HG03457 (cell line): ENCODE measurements at regions not wholly inside any gene's neighbourhood (a gene's known extent, or its start where the extent isn't known, plus 50 kb on each side); places are given as distances from the start of the nearest gene placed in this dataset.
A peak's percentile ranks its signal among the peaks of the same experiment; 100 is the strongest.
"Not testable (repeated sequence)": the region's sequence is repeated elsewhere in the genome, so short reads cannot be mapped to it uniquely, and the experiment has no call there.

ENCODE experiments used
- ATAC-seq: cut with Tn5 transposase; IDR thresholded peaks from one replicate; pipeline ENCODE4 v1.9.1; 2021; ENCODE audit warnings: moderate number of reproducible peaks; ENCODE audit not compliant: unreplicated experiment

GRCh38 chr7:85806321-85806720, 619.5 kb upstream of the SEMA3D start:
- ATAC-seq: no peak

GRCh38 chr7:85805656-85806055, 618.8 kb upstream of the SEMA3D start:
- ATAC-seq: no peak

DNA sequence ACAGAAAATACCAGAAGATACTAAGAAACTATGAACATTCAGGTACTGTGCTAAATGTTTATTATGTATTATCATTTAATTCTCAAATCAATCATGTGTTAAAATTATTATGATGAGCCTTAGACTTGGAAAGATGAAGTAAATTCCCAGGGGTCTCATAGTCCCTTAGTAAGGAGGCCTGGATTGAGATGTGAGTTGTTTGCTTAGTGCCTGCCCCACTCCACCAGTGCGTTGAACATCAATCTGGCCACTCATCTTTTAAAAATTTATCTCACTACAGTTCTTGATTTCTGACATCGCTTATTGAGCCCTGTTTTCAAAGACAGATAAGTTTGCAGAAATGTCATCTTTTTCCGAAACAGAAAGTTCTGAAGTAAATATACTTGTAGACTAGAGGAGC, 618.4 kb upstream of the SEMA3D start:
- ATAC-seq: no peak

DNA sequence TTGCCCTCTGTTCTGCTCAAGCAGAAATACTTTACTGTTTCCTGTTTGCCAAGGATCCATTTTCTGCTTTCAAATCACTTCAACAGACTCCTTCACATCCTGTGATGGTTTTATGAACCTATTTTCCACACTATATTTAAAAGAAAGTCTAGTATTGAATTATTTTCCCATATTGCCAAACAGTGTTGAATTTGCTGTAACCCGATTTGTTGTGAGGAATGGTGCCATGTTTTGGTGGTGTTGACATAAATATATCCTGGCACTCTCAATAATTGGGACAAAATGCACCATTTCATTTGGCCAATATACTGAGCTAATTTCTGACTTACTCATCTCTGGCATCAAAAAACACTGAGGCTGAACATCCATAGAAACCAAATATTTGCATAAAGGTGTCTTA, 615.4 kb upstream of the SEMA3D start:
- no peak for ATAC-seq

DNA sequence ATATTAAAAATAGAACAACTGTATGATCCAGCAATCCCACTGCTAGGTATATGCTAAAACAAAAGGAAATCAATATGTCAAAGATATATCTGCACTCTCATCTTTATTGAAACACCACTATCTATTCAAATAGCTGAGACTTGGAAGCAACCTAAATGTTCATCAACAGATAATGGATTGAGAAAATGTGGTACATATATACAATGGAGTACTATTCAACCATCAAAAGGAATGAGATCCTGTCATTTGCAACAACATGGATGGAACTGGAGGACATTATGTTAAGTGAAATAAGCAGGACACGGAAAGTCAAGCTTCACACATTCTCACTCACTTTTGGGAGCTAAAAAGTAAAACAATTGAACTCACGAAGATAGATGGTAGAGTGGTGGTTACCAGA, 610.1 kb upstream of the SEMA3D start:
- ATAC-seq: no peak

DNA sequence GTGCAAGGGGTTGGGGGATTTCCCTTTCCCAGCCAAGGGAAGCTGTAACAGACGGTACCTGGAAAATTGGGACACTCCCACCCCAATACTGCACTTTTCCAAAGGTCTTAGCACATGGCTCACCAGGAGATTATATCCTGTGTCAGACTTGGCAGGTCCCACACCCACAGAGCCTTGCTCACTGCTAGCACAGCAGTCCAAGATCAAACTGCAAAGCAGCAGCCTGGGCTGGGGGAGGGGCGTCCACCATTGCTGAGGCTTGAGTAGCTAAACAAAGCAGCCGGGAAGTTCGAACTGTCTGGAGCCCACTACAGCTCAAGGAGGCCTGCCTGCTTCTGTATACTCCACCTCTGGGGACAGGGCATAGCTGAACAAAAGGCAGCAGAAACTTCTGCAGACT, 604.2 kb upstream of the SEMA3D start:
- not testable (repeated sequence) for ATAC-seq

GRCh38 chr7:85781606-85782005, 594.8 kb upstream of the SEMA3D start:
- ATAC-seq: no peak

GRCh38 chr7:85776691-85777345, 590.0 kb upstream of the SEMA3D start:
- no peak for ATAC-seq

GRCh38 chr7:85775431-85775830, 588.6 kb upstream of the SEMA3D start:
- ATAC-seq: no peak

DNA sequence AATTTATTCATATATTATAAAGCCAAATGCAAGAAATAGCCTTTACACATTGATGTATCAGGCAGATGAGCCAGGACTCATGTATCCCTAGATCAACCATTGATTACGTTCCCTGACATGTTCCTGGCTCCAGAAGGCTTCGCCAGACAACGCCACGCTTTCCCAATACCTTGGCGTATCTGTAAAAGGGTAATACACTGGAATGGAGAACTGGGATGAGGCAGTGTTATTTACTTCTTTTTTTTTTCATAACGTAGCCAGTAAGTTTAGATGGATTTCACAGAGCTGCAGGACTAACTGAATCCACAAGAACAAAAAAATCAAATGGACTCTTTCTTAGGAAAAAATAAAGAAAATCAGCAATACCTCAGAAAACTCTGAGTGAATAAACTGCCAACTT, 588.1 kb upstream of the SEMA3D start:
- ATAC-seq: no peak

- ATAC-seq: no peak
Observed at GRCh38 chr7:85773116-85773728, 586.4 kb upstream of the SEMA3D start.

DNA sequence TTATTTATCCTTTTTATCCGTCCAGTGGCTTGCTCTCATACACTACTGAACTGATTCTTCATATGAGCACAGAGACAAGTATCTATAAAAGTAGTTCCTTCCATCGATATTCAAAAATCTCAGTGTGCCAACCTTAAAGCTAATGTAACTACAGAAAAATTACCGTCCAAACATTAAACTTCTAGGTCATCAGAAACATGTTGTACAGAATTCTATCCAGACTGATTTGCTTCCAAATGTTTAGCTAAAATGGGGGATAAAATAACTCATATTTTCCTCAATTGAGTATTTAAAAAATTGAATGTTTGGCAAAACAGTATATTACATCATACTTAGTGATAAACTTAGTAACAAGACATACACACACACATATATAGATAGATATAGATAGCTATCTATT, 584.7 kb upstream of the SEMA3D start:
- no peak for ATAC-seq

- ATAC-seq: no peak
Observed at GRCh38 chr7:85770332-85770731, 583.5 kb upstream of the SEMA3D start.

DNA sequence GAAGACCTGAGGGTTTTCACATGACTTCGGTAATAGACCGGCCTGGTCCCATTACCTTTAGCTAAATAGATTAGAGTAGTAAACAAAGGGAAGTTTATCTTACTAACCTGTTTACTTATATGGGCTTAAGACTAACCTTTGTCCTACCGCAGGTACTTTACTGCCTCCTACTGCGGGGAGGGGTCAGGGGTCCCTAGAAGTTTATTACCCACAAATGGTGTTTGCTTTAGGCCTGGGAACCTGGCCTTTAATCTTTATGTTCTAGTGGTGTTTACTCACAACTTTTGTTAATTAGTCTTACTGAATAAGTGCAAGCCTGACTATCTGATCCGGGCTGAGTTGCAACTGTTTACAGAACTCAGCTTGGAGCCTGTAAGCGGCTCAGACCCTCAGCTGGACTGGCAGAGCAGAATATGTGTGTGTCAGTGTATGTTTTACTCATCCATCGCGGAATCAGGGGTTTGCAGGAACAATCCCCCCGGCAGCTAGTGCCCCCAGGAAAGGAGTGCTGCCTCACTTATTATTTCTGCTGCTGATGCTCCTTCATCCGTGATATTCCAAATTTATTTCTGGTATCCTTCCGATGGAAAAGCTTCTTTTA, 578.9 kb upstream of the SEMA3D start:
- no peak for ATAC-seq

DNA sequence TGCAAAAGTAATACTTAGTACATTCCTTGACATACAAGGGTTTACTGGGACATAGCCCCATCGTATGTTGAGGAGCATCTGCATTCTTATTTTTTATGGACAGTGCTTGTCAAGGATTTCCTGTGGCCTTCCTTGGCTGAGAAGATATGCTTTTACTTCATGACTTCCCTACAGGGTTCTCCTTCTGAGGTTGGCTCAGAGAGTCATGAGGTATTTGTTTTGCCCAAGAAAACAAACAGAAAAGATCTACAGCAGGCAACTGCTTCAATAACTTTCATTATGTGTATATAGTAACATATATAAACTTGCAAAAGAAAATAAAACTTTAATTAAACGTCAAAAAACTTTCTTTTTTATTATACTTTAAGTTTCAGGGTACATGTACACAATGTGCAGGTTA, 577.2 kb upstream of the SEMA3D start:
- ATAC-seq: no peak

DNA sequence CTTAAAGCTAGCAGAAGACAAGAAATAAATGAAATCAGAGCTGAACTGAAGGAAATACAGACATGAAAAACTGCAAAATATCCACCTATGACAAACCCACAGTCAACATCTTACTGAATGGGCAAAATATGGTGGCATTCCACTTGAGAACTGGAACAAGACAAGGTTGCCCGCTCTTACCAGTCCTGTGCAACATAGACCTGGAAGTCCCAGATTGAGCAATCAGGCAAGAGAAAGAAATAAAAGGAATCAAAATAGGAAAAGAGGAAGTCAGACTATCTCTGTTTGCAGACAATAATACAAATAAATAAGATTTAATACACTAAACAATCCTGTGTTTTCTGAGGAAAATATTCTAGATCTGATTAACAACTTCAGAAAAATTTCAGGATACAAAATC, 570.5 kb upstream of the SEMA3D start:
- ATAC-seq: no peak

DNA sequence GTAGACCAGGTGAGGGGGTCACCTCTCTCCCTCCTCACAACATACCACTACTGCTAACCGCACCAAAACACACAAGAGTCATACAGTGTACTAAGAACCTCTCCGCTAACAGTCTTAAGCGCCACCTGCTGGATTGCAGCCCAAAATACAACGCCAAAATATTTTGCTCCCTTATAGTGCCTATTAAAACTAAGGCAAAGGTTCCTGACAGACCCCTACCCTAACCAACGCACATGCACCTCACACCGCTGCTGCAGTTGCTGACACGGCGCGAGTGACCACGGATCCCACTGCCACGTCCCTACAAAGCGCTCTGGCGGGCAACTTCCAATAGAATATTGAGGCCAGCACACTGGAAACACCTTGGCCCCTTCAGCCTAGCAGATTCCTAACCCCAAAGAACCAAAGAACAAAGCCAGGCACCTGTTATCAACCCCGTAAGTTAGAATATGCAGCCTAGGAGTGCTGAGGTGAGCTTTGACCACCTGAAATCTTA, 563.6 kb upstream of the SEMA3D start:
- peak; percentile 95 for ATAC-seq

- ATAC-seq: no peak
Observed at GRCh38 chr7:85749696-85750453, 563.0 kb upstream of the SEMA3D start.

DNA sequence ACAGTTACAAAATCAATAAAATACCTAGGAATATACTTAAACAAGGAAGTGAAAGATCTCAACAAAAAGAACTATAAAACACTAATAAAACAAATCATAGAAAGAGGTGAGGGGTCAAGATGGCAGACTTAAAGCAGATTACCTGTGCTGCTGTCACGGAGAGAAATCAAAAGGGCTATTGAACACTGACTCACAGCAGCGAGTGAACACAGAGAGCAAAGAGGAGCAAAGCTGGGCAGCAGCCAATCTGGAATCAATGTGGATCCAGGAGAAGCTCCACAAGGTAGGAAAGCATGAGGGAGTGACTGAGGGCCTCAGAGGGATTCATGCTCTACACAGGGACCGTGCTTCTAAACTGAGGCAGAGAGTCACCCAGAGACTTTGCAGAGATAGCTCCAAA, 562.0 kb upstream of the SEMA3D start:
- no peak for ATAC-seq

GRCh38 chr7:85737426-85737825, 550.6 kb upstream of the SEMA3D start:
- no peak for ATAC-seq

DNA sequence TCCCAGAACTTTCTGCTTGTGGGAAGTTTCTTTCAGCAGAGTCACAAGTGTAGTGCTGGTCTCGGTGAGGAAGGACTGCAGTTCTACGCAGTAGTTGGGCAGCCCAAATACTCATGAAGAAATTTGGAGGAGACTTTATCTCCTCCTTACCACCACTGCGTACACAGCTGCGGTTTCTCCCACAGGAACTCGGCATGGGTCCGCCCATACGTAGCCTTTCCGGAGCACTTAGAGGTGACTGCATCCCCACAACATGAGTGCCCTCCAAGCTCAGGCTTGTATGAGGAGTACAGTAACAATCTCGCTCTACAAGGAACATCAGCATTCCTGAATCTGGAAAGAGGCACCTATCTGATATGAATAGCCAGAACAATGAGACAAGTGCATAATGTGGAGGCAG, 549.2 kb upstream of the SEMA3D start:
- no peak for ATAC-seq

DNA sequence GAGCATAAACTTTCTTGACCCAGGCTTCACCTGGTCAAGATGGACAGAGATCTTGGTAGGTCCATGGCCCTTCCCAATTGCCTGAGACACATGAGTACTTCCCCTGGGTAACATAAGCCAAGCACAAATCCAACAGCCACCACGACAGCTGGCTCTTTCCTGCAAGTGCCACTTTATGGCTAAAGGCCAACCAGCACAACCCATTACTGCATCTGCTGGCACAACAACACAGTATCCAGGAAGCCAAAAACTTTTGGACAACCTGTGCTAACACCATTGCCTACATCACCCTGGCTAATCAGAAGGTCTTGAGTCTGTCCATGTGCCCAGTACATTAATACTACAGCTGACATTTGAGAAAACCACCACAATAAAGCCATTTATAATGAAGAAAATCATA, 548.0 kb upstream of the SEMA3D start:
- ATAC-seq: no peak
